ENCODE measurements at regions not wholly inside any gene's neighbourhood (a gene's known extent, or its start where the extent isn't known, plus 50 kb on each side); places are given as distances from the start of the nearest gene placed in this dataset.

DNA sequence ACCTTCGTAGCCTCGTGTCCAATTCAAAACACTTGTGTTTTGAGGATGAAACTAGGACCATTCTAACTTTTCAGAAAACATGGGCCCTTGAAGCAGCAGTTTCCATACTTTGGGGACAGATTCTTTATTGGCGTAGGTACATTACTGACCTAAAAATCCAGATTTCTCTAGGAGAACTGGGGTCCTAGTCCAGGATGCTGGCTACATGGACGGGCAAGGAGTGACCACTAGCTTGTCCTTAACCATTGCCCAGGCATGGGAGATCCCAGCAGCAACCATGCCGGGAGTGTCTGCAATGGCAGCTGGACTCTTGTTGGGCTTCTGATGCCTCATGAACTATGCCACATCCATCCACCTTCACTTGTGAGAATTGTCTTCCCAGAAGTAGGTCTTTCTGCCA, 62.2 kb upstream of the WDR1 start:
- CTCF ChIA-PET = no interaction called here

GRCh38 chr4:10175626-10176025, 59.0 kb upstream of the WDR1 start:
- CTCF ChIA-PET = interaction anchor here (0.7 kb wide), 1 partner anchor 72 kb away, joined by 3 read pairs; no protein-coding TSS in a partner anchor
- TF ChIP-seq, protein P1, sequence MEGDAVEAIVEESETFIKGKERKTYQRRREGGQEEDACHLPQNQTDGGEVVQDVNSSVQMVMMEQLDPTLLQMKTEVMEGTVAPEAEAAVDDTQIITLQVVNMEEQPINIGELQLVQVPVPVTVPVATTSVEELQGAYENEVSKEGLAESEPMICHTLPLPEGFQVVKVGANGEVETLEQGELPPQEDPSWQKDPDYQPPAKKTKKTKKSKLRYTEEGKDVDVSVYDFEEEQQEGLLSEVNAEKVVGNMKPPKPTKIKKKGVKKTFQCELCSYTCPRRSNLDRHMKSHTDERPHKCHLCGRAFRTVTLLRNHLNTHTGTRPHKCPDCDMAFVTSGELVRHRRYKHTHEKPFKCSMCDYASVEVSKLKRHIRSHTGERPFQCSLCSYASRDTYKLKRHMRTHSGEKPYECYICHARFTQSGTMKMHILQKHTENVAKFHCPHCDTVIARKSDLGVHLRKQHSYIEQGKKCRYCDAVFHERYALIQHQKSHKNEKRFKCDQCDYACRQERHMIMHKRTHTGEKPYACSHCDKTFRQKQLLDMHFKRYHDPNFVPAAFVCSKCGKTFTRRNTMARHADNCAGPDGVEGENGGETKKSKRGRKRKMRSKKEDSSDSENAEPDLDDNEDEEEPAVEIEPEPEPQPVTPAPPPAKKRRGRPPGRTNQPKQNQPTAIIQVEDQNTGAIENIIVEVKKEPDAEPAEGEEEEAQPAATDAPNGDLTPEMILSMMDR (conservative IDR thresholded peaks at IDR 0.05; ENCODE audit: low read depth) = no peak
- no peak overlapping the region for H3K27ac ChIP-seq
- POLR2A ChIA-PET (ENCODE audit: low non-redundant PET) = no interaction called here
- no peak for DNase-seq (ENCODE audit: low spot score)

More for the DNA sequence above, 62.2 kb upstream of the WDR1 start:
- POLR2A ChIA-PET (ENCODE audit: low non-redundant PET) = no interaction called here
- no peak overlapping the region for H3K27ac ChIP-seq
- no peak for DNase-seq (ENCODE audit: low spot score)
- TF ChIP-seq, protein P1 (conservative IDR thresholded peaks at IDR 0.05; ENCODE audit: low read depth) = no peak

GRCh38 chr4:10173754-10174749, 57.5 kb upstream of the WDR1 start:
- DNase-seq (ENCODE audit: low spot score) = no peak
- CTCF ChIA-PET = interaction anchor here (0.6 to 1.0 kb wide), 4 partner anchors 9 to 197 kb away, joined by 3 to 5 read pairs (median 3); no protein-coding TSS in a partner anchor
- TF ChIP-seq, protein P1 (conservative IDR thresholded peaks at IDR 0.05; ENCODE audit: low read depth) = no peak
- H3K27ac ChIP-seq = no peak overlapping the region
- POLR2A ChIA-PET (ENCODE audit: low non-redundant PET) = no interaction called here

- no peak for DNase-seq (ENCODE audit: low spot score)
- TF ChIP-seq, protein P1 (conservative IDR thresholded peaks at IDR 0.05; ENCODE audit: low read depth) = no peak
- CTCF ChIA-PET = interaction anchor here (0.7 to 1.0 kb wide), 2 partner anchors 8 to 198 kb away, joined by 3 read pairs; no protein-coding TSS in a partner anchor
- H3K27ac ChIP-seq = no peak overlapping the region
- POLR2A ChIA-PET (ENCODE audit: low non-redundant PET) = no interaction called here
These were observed 56.6 kb upstream of the WDR1 start for GRCh38 chr4:10173037-10173753.

GRCh38 chr4:10172278-10172921, 55.8 kb upstream of the WDR1 start:
- POLR2A ChIA-PET (ENCODE audit: low non-redundant PET) = no interaction called here
- TF ChIP-seq, protein P1 (conservative IDR thresholded peaks at IDR 0.05; ENCODE audit: low read depth) = no peak
- CTCF ChIA-PET = no interaction called here
- no peak for DNase-seq (ENCODE audit: low spot score)
- no peak overlapping the region for H3K27ac ChIP-seq

GRCh38 chr4:10171055-10171454, 54.5 kb upstream of the WDR1 start:
- DNase-seq (ENCODE audit: low spot score) = no peak
- ChIA-PET CTCF (interaction anchor here (1.4 kb wide), 1 partner anchor 13 kb away, joined by 3 read pairs; no protein-coding TSS in a partner anchor), POLR2A (ENCODE audit: low non-redundant PET) (no interaction called here)
- no peak overlapping the region for H3K27ac ChIP-seq
- TF ChIP-seq, protein P1 (conservative IDR thresholded peaks at IDR 0.05; ENCODE audit: low read depth) = no peak
